Prostate gland (tissue), 2 donors: ENCODE measurements at regions not wholly inside any gene's neighbourhood (a gene's known extent, or its start where the extent isn't known, plus 50 kb on each side); places are given as distances from the start of the nearest gene placed in this dataset.

ENCODE experiments used
- CTCF ChIP-seq, 4 experiments: fragments of 200-600 bp in 2 of 4; fragments of 450-650 bp in 2 of 4; sonication (generic) in 2 of 4; IDR thresholded peaks; 1 replicate in 3 of 4; 2 replicates in 1 of 4; pipeline ENCODE4 v1.5.1; 2016 to 2019; ENCODE audit warnings: antibody characterized with exemption in 4 of 4, mild to moderate bottlenecking in 2 of 4, moderate library complexity in 2 of 4
- POLR2AphosphoS5 ChIP-seq: sonication (generic); formaldehyde crosslinking; IDR thresholded peaks from one replicate; pipeline ENCODE4 v1.6.1; 2017; ENCODE audit warnings: antibody characterized with exemption

- TF ChIP-seq POLR2AphosphoS5 (no peak), CTCF (IDR thresholded peaks at IDR 0.05) (no peak)
These were observed 265.2 kb downstream of the CD83 start for GRCh38 chr6:14382678-14383236.
